C4-2B (cell line): ENCODE measurements at regions not wholly inside any gene's neighbourhood (a gene's known extent, or its start where the extent isn't known, plus 50 kb on each side); places are given as distances from the start of the nearest gene placed in this dataset.

Experiments
- ZFX ChIP-seq: fragments of 450-650 bp; IDR thresholded peaks from 2 replicates; pipeline ENCODE4 v1.6.1; 2017
- TF ChIP-seq, protein P1 (sequence below): fragments of 450-650 bp; conservative IDR thresholded peaks from 2 replicates; pipeline ENCODE4 v1.5.1; 2017; ENCODE audit warnings: mild to moderate bottlenecking

- TF ChIP-seq, protein P1, sequence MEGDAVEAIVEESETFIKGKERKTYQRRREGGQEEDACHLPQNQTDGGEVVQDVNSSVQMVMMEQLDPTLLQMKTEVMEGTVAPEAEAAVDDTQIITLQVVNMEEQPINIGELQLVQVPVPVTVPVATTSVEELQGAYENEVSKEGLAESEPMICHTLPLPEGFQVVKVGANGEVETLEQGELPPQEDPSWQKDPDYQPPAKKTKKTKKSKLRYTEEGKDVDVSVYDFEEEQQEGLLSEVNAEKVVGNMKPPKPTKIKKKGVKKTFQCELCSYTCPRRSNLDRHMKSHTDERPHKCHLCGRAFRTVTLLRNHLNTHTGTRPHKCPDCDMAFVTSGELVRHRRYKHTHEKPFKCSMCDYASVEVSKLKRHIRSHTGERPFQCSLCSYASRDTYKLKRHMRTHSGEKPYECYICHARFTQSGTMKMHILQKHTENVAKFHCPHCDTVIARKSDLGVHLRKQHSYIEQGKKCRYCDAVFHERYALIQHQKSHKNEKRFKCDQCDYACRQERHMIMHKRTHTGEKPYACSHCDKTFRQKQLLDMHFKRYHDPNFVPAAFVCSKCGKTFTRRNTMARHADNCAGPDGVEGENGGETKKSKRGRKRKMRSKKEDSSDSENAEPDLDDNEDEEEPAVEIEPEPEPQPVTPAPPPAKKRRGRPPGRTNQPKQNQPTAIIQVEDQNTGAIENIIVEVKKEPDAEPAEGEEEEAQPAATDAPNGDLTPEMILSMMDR = no peak
- TF ChIP-seq ZFX = no peak
Measured at GRCh38 chr9:118360036-118360435, 655.8 kb downstream of the TLR4 start.
